Caco-2 (cell line): ENCODE measurements at regions not wholly inside any gene's neighbourhood (a gene's known extent, or its start where the extent isn't known, plus 50 kb on each side); places are given as distances from the start of the nearest gene placed in this dataset.

Source experiments
- BruUV-seq: library from RNA; stranded (reverse); fragments of 400-500 nt; replicated peaks from 2 replicates; lab custom pipeline; 2021; lab: Mats Ljungman, UMichigan
- CTCF ChIA-PET: fragments of 300-600 bp; sonication (Branson Sonifier 250); formaldehyde crosslinking; loops from one replicate; lab custom pipeline; 2022; ENCODE audit warnings: antibody characterized with exemption; lab: Charles Lee
- POLR2A ChIA-PET: fragments of 300-600 bp; sonication (Branson Sonifier 250); formaldehyde crosslinking; loops from one replicate; lab custom pipeline; 2022; ENCODE audit warnings: antibody characterized with exemption; lab: Charles Lee
- DNase-seq, 2 experiments: peaks; one replicate each; pipeline versions ENCODE4 v3.0.0 to v3.0.0-alpha.2; 2020 to 2022
- H3K27me3 ChIP-seq: replicated peaks from 2 replicates; pipeline ENCODE4 v1.6.0; 2011; ENCODE audit warnings: low read length; ENCODE audit not compliant: control insufficient read depth, insufficient read depth
- H3K36me3 ChIP-seq: 2 replicates; pipeline ENCODE4 v1.5.1; 2011; ENCODE audit warnings: low read length; ENCODE audit not compliant: control insufficient read depth, insufficient read depth
- H3K4me1 ChIP-seq: fragments of 250-450 bp; sonication (Bioruptor Pico); 2 replicates; pipeline ENCODE4 v1.5.1; 2020; ENCODE audit warnings: mild to moderate bottlenecking
- H3K4me3 ChIP-seq: 2 replicates; pipeline ENCODE4 v1.5.1; 2011; ENCODE audit warnings: low read depth, mild to moderate bottlenecking, control low read depth, low read length
- H3K9me3 ChIP-seq: fragments of 250-450 bp; sonication (Bioruptor Pico); 2 replicates; pipeline ENCODE4 v1.5.1; 2020; ENCODE audit warnings: mild to moderate bottlenecking, moderate library complexity
- H3K27ac Mint-ChIP-seq: one replicate; pipeline ENCODE4 v1.8.0; 2022; ENCODE audit warnings: mixed read lengths; ENCODE audit not compliant: unreplicated experiment
- H3K27me3 Mint-ChIP-seq: one replicate; pipeline ENCODE4 v1.8.0; 2022; ENCODE audit warnings: mixed read lengths; ENCODE audit not compliant: insufficient read depth, unreplicated experiment
- H3K36me3 Mint-ChIP-seq: one replicate; pipeline ENCODE4 v1.8.0; 2022; ENCODE audit warnings: mild to moderate bottlenecking, mixed read lengths; ENCODE audit not compliant: insufficient read depth, unreplicated experiment
- H3K4me1 Mint-ChIP-seq: one replicate; pipeline ENCODE4 v1.8.0; 2022; ENCODE audit warnings: low read depth, mixed read lengths; ENCODE audit not compliant: unreplicated experiment
- H3K4me3 Mint-ChIP-seq: one replicate; pipeline ENCODE4 v1.8.0; 2022; ENCODE audit warnings: mild to moderate bottlenecking, moderate library complexity, mixed read lengths; ENCODE audit not compliant: unreplicated experiment
- H3K9me3 Mint-ChIP-seq: one replicate; pipeline ENCODE4 v1.8.0; 2022; ENCODE audit warnings: mixed read lengths; ENCODE audit not compliant: unreplicated experiment
- intact Hi-C: fragments of 100-400 bp; cut with micrococcal nuclease; formaldehyde crosslinking; loops from one replicate; pipeline ENCODE4 v1.10.0; 2022; ENCODE audit not compliant: unreplicated experiment
- TF ChIP-seq, protein P1 (sequence below), 2 experiments: fragments of 200-600 bp in 1 of 2; IDR thresholded peaks; 1 replicate in 1 of 2; 2 replicates in 1 of 2; pipeline versions ENCODE4 v1.5.1 to v1.8.0; 2011 to 2022; ENCODE audit warnings: antibody characterized with exemption in 1 of 2, control low read depth in 1 of 2, inconsistent platforms in 1 of 2, low read depth in 1 of 2, low read length in 1 of 2, mild to moderate bottlenecking in 1 of 2, moderate library complexity in 1 of 2; ENCODE audit not compliant: insufficient read depth in 1 of 2, severe bottlenecking in 1 of 2, unreplicated experiment in 1 of 2

DNA sequence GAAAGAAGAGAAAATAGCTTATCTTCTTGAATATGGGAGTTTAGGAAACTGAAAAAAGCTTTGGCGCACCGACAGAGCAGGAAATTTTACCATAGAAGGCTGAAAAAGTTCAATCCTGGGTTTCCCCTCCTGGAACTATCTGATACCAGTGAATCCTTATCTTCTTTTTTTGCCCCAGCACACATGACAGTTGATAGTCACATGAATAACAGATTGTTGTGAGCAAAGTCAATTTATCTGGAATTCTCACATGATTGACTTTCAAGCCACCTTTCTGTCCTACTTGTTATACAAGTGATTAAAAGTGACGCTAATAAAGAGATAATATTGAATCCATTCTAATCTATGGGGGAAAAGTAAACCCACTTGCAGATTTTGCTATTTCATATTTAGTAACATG is 365.8 kb upstream of the NPVF start:
- TF ChIP-seq, protein P1, sequence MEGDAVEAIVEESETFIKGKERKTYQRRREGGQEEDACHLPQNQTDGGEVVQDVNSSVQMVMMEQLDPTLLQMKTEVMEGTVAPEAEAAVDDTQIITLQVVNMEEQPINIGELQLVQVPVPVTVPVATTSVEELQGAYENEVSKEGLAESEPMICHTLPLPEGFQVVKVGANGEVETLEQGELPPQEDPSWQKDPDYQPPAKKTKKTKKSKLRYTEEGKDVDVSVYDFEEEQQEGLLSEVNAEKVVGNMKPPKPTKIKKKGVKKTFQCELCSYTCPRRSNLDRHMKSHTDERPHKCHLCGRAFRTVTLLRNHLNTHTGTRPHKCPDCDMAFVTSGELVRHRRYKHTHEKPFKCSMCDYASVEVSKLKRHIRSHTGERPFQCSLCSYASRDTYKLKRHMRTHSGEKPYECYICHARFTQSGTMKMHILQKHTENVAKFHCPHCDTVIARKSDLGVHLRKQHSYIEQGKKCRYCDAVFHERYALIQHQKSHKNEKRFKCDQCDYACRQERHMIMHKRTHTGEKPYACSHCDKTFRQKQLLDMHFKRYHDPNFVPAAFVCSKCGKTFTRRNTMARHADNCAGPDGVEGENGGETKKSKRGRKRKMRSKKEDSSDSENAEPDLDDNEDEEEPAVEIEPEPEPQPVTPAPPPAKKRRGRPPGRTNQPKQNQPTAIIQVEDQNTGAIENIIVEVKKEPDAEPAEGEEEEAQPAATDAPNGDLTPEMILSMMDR (IDR thresholded peaks at IDR 0.05; ENCODE audit: insufficient read depth in 1 of 2, low read depth in 1 of 2, low read length in 1 of 2, severe bottlenecking in 1 of 2, unreplicated experiment in 1 of 2): no peak
- Histone ChIP-seq H3K27me3 (0 out of 2 replicates have a peak, but pooled peaks cover 1% of the 10 kb centered on the region), H3K4me3 (no peak overlapping the region), H3K36me3 (no peaks in the 10 kb centered on the region), H3K4me1 (no peaks in the 10 kb centered on the region), H3K9me3 (no peaks in the 10 kb centered on the region)
- Mint-ChIP-seq H3K27ac (no peak overlapping the region), H3K36me3 (no peaks in the 10 kb centered on the region), H3K4me1 (no peaks in the 10 kb centered on the region), H3K9me3 (no peaks in the 10 kb centered on the region), H3K27me3 (peaks cover 12% of the 10 kb centered on the region), H3K4me3 (no peak overlapping the region)
- ChIA-PET CTCF (no interaction called here), POLR2A (no interaction called here)
- no peak for DNase-seq
- intact Hi-C loops: no loop called here
- BruUV-seq: no TSS peak

DNA sequence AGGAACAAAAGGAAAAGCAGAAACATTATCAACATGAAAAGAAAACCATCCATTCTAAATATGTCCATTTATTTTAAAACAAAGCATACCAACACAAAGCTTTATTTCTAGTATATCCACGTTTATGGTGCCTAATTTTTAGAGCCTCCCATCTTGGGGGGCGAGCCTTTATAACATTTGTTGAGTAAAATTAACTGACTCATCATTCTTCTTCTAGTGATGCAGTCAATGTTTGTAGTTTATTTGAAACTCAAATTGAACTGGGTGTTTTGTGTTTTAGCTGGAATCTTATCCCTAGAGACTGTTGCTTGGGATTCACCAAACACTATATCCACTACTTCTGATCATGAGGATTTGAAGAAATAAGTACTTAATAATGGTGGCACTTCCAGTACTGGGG is 366.4 kb upstream of the NPVF start:
- H3K4me3 Mint-ChIP-seq: no peak overlapping the region
- TF ChIP-seq, protein P1 (IDR thresholded peaks at IDR 0.05; ENCODE audit: insufficient read depth in 1 of 2, low read depth in 1 of 2, low read length in 1 of 2, severe bottlenecking in 1 of 2, unreplicated experiment in 1 of 2): no peak
- BruUV-seq: no TSS peak
- intact Hi-C loops: no loop called here
- CTCF ChIA-PET: no interaction called here
- H3K4me1 Mint-ChIP-seq: no peaks in the 10 kb centered on the region
- H3K27me3 Mint-ChIP-seq: peaks cover 13% of the 10 kb centered on the region
- Histone ChIP-seq H3K27me3 (no peaks in the 10 kb centered on the region), H3K36me3 (no peaks in the 10 kb centered on the region), H3K4me3 (no peak overlapping the region), H3K9me3 (no peaks in the 10 kb centered on the region), H3K4me1 (no peaks in the 10 kb centered on the region)
- no peaks in the 10 kb centered on the region for H3K36me3 Mint-ChIP-seq
- POLR2A ChIA-PET: no interaction called here
- H3K27ac Mint-ChIP-seq: no peak overlapping the region
- no peak for DNase-seq
- H3K9me3 Mint-ChIP-seq: no peaks in the 10 kb centered on the region

DNA sequence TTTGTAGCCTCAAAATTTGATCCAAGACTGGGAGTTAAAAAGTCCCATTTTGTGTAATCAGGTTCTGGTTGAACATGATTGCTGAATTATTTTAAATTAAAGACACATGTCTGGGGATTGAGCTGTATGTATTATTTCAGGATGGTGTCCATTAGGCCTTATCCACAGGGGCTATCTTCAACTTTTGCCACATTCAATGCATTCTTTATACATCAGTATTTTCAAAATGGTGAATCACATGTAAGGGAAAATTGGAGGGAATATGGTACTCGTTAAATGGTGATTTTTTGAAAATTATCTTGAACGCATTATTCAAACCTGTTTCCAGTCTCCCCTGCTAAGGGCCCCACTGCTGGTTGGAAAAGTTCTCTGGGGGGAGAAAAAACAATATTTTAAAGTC is 367.7 kb upstream of the NPVF start:
- H3K9me3 ChIP-seq: no peaks in the 10 kb centered on the region
- Mint-ChIP-seq H3K9me3 (no peaks in the 10 kb centered on the region), H3K4me1 (no peaks in the 10 kb centered on the region), H3K27ac (no peak overlapping the region), H3K4me3 (no peak overlapping the region), H3K27me3 (peaks cover 13% of the 10 kb centered on the region), H3K36me3 (no peaks in the 10 kb centered on the region)
- H3K36me3 ChIP-seq: no peaks in the 10 kb centered on the region
- intact Hi-C loops: no loop called here
- DNase-seq: no peak
- no peaks in the 10 kb centered on the region for H3K27me3 ChIP-seq
- ChIA-PET POLR2A (no interaction called here), CTCF (interaction anchor here (0.6 kb wide), 1 partner anchor 329 kb away, joined by 3 read pairs; no protein-coding TSS in a partner anchor)
- no peak overlapping the region for H3K4me3 ChIP-seq
- no peaks in the 10 kb centered on the region for H3K4me1 ChIP-seq
- BruUV-seq: no TSS peak
- TF ChIP-seq, protein P1 (IDR thresholded peaks at IDR 0.05; ENCODE audit: insufficient read depth in 1 of 2, low read depth in 1 of 2, low read length in 1 of 2, severe bottlenecking in 1 of 2, unreplicated experiment in 1 of 2): no peak
